Lower leg skin (tissue), 3 donors: ENCODE measurements at regions not wholly inside any gene's neighbourhood (a gene's known extent, or its start where the extent isn't known, plus 50 kb on each side); places are given as distances from the start of the nearest gene placed in this dataset.

Experiments
- POLR2A ChIP-seq, 2 donors: fragments of 450-650 bp; IDR thresholded peaks; one replicate each; pipeline ENCODE4 v1.6.1; 2016 to 2017; ENCODE audit warnings: antibody characterized with exemption in 2 of 2, mild to moderate bottlenecking in 1 of 2, moderate library complexity in 1 of 2
- TF ChIP-seq, protein P1 (sequence below), 3 donors: fragments of 450-650 bp; IDR thresholded peaks; one replicate each; pipeline ENCODE4 v1.5.1; 2016; ENCODE audit warnings: antibody characterized with exemption in 3 of 3, mild to moderate bottlenecking in 3 of 3, moderate library complexity in 2 of 3

- no peak for TF ChIP-seq POLR2A (IDR thresholded peaks at IDR 0.05)
- TF ChIP-seq, protein P1, sequence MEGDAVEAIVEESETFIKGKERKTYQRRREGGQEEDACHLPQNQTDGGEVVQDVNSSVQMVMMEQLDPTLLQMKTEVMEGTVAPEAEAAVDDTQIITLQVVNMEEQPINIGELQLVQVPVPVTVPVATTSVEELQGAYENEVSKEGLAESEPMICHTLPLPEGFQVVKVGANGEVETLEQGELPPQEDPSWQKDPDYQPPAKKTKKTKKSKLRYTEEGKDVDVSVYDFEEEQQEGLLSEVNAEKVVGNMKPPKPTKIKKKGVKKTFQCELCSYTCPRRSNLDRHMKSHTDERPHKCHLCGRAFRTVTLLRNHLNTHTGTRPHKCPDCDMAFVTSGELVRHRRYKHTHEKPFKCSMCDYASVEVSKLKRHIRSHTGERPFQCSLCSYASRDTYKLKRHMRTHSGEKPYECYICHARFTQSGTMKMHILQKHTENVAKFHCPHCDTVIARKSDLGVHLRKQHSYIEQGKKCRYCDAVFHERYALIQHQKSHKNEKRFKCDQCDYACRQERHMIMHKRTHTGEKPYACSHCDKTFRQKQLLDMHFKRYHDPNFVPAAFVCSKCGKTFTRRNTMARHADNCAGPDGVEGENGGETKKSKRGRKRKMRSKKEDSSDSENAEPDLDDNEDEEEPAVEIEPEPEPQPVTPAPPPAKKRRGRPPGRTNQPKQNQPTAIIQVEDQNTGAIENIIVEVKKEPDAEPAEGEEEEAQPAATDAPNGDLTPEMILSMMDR (IDR thresholded peaks at IDR 0.05), result no peak
These were observed 91.4 kb upstream of the TUSC7 start for GRCh38 chr3:116618138-116618537.
